IPS DF 6.9 (cell line): ENCODE measurements at regions not wholly inside any gene's neighbourhood (a gene's known extent, or its start where the extent isn't known, plus 50 kb on each side); places are given as distances from the start of the nearest gene placed in this dataset.

Experiments
- DNase-seq: peaks from one replicate; pipeline ENCODE4 v3.0.0-alpha.2; 2013; ENCODE audit warnings: low read depth, low spot score
- H3K27ac ChIP-seq: one replicate; pipeline ENCODE4 v1.5.1; 2013; ENCODE audit warnings: low read length, control low read depth
- H3K27me3 ChIP-seq: 2 replicates; pipeline ENCODE4 v1.6.1; 2013; ENCODE audit warnings: mild to moderate bottlenecking, low read length; ENCODE audit not compliant: control insufficient read depth, insufficient read depth
- H3K36me3 ChIP-seq: 2 replicates; pipeline ENCODE4 v1.6.1; 2013; ENCODE audit warnings: low read length; ENCODE audit not compliant: control insufficient read depth, insufficient read depth
- H3K4me1 ChIP-seq: 2 replicates; pipeline ENCODE4 v1.6.1; 2013; ENCODE audit warnings: low read length; ENCODE audit not compliant: control insufficient read depth, insufficient read depth
- H3K4me3 ChIP-seq: 2 replicates; pipeline ENCODE4 v1.5.1; 2013; ENCODE audit warnings: mild to moderate bottlenecking, low read length
- H3K9me3 ChIP-seq: 2 replicates; pipeline ENCODE4 v1.6.1; 2013; ENCODE audit warnings: low read length, inconsistent platforms; ENCODE audit not compliant: control insufficient read depth, insufficient read depth
- WGBS: extraction: QIAGEN DNeasy Blood & Tissue Kit; methylation state at CpG from one replicate; pipeline ENCODE4 v1.1.7; 2013; ENCODE audit warnings: mixed read lengths, missing lambda C conversion rate; ENCODE audit not compliant: insufficient read length, insufficient coverage; 5-methylcytosine and 5-hydroxymethylcytosine counted together

DNA sequence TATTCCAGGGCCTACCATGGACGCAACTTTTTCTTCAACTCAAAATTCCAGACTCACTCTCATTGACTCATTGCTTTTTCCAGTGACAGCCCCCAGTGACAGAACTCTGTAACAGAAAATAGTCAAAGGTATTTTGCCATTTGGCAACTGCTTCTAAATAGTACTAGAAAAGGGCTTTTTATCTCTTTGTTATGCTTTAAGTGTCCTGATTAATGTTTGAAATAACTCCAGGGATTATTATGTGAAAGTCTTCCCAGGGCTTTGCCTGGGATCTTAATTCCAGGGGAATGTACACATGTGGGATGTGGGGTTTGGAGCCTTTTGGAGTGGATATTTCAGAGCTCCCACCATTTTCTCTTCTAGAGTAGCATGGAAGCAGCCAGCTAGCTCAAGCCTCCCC is 198.8 kb downstream of the KCNS3 start:
- DNase-seq, result no peak
- Histone ChIP-seq H3K4me3 (no peak overlapping the region), H3K4me1 (no peaks in the 10 kb centered on the region), H3K27me3 (no peaks in the 10 kb centered on the region), H3K27ac (no peak overlapping the region), H3K36me3 (no peaks in the 10 kb centered on the region), H3K9me3 (no peaks in the 10 kb centered on the region)
- no CpG with 5 or more reads among the region's 1 CpG for WGBS

DNA sequence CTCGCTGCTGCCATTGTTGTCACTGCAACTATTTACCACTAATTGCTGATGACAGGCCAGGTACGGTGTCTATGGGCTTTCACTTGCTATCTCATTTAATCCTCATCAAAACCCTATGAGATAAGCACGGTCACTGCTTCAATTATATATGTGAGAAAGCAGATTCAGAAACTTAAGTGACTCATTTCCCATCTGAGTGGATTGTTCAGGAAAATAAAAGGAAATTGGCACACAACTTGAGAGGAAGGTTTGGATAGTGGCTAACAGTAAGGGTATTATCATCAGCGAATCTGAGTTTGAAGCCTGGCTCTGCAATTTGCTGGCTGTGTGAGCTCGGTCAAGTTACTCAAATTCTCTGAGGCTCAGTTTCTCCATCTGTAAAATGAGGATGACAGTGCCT is 196.0 kb downstream of the KCNS3 start:
- Histone ChIP-seq H3K4me3 (no peak overlapping the region), H3K27me3 (no peaks in the 10 kb centered on the region), H3K27ac (no peak overlapping the region), H3K4me1 (no peaks in the 10 kb centered on the region), H3K36me3 (no peaks in the 10 kb centered on the region), H3K9me3 (no peaks in the 10 kb centered on the region)
- no peak for DNase-seq
- WGBS, result no CpG with 5 or more reads among the region's 5 CpGs

DNA sequence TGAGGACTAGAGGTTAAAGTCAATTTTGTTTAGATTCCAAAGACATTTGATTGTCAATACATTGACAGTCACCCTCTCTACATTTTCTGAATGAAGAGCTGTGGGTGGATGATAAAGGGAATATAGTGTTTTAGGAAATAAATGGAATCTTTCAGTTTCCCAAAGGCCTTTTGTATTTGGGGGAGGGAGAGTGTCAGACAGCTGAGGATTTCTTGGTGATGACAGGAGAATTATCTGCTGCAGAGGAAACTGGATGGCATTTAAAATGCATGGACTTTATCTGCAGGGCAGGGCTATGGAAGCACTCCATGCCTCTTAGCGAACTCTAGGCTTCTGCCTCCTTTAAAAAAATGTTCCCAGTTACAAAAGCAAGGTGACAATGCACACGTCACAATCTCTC is 195.1 kb downstream of the KCNS3 start:
- DNase-seq, result no peak
- H3K4me1 ChIP-seq, result no peaks in the 10 kb centered on the region
- H3K36me3 ChIP-seq, result no peaks in the 10 kb centered on the region
- H3K27me3 ChIP-seq, result no peaks in the 10 kb centered on the region
- H3K27ac ChIP-seq, result no peak overlapping the region
- no peaks in the 10 kb centered on the region for H3K9me3 ChIP-seq
- no CpG with 5 or more reads among the region's 2 CpGs for WGBS
- H3K4me3 ChIP-seq, result no peak overlapping the region

- H3K27ac ChIP-seq, result no peak overlapping the region
- H3K4me3 ChIP-seq, result no peak overlapping the region
- DNase-seq, result no peak
- no peaks in the 10 kb centered on the region for H3K9me3 ChIP-seq
- no peaks in the 10 kb centered on the region for H3K27me3 ChIP-seq
- no peaks in the 10 kb centered on the region for H3K36me3 ChIP-seq
- H3K4me1 ChIP-seq, result no peaks in the 10 kb centered on the region
- WGBS, result no CpG with 5 or more reads among the region's 9 CpGs
Measured at GRCh38 chr2:18067588-18068384, 189.3 kb downstream of the KCNS3 start.

DNA sequence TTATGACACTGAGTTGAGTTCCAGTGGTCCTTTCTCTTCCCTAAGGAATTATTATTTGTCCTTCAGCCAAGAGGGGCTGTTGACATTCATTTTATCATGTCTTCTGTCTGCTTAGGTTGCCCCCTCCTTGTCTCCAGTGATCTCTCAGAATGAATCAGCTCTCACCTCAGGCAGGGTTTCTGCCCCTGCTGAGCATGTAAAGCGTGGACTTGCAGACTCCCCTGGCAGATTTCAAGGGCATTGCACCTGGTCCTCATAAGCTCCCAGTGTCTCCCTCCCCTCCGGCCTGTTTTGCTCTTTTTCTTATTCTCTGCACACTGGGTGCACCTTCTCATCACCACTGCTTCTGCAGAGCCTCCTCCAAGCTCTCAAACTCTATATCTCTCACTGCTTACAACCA is 188.4 kb downstream of the KCNS3 start:
- H3K9me3 ChIP-seq, result no peaks in the 10 kb centered on the region
- no CpG with 5 or more reads among the region's 2 CpGs for WGBS
- no peaks in the 10 kb centered on the region for H3K27me3 ChIP-seq
- no peaks in the 10 kb centered on the region for H3K4me1 ChIP-seq
- DNase-seq, result no peak
- no peak overlapping the region for H3K27ac ChIP-seq
- H3K36me3 ChIP-seq, result no peaks in the 10 kb centered on the region
- H3K4me3 ChIP-seq, result no peak overlapping the region

DNA sequence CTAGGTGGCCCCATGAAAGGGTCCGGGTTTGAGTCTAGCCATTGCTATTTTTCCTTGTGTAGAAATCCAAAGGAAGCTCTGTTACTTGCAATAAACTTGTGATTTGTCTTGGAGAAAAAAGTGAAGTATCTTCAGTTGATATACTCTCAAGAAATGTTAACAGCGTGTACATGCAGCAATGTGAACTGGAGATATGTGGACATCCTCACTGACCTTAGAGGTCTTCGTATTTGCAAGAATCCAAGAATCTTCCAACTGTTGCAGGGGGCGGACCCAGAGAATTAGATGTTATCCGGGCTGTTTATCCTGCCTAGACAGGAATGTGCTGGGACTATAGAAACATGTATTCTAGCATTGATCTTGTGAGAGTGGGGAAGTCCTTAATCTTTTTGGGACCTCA is 187.6 kb downstream of the KCNS3 start:
- no peaks in the 10 kb centered on the region for H3K4me1 ChIP-seq
- H3K4me3 ChIP-seq, result no peak overlapping the region
- no peaks in the 10 kb centered on the region for H3K36me3 ChIP-seq
- no peaks in the 10 kb centered on the region for H3K27me3 ChIP-seq
- no peaks in the 10 kb centered on the region for H3K9me3 ChIP-seq
- H3K27ac ChIP-seq, result no peak overlapping the region
- WGBS, result no CpG with 5 or more reads among the region's 5 CpGs
- no peak for DNase-seq

DNA sequence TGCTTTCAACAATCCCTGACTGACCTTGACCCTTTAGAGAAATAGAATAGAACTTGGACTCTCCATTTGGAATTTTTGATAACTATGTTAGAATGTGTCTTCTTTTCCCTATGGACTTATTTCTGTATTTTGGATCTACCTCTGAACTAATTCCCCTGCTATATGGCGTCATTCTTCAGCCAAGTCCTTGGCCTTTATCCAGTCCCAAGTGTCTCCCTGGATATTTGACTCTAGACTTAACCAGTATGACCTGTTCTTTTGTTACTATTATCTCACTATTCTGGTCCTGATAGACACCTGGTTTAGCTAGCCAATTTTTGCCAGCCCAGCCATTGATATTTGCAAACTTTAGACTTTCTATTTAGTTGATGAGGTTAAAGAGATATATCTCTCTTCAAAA is 186.8 kb downstream of the KCNS3 start:
- no CpG with 5 or more reads among the region's 1 CpG for WGBS
- no peak overlapping the region for H3K27ac ChIP-seq
- H3K27me3 ChIP-seq, result no peaks in the 10 kb centered on the region
- no peaks in the 10 kb centered on the region for H3K4me1 ChIP-seq
- no peak for DNase-seq
- H3K9me3 ChIP-seq, result no peaks in the 10 kb centered on the region
- H3K36me3 ChIP-seq, result no peaks in the 10 kb centered on the region
- H3K4me3 ChIP-seq, result no peak overlapping the region

GRCh38 chr2:18063826-18064470 is 185.5 kb downstream of the KCNS3 start:
- no CpG with 5 or more reads among the region's 4 CpGs for WGBS
- H3K9me3 ChIP-seq, result no peaks in the 10 kb centered on the region
- H3K27me3 ChIP-seq, result no peaks in the 10 kb centered on the region

GRCh38 chr2:18062892-18063291 is 184.4 kb downstream of the KCNS3 start:
- H3K4me3 ChIP-seq, result no peak overlapping the region
- no peak for DNase-seq
- H3K27me3 ChIP-seq, result no peaks in the 10 kb centered on the region
- no peaks in the 10 kb centered on the region for H3K9me3 ChIP-seq
- WGBS, result no CpG with 5 or more reads among the region's 5 CpGs
- H3K36me3 ChIP-seq, result no peaks in the 10 kb centered on the region
- H3K27ac ChIP-seq, result no peak overlapping the region
- H3K4me1 ChIP-seq, result no peaks in the 10 kb centered on the region

More at GRCh38 chr2:18063826-18064470, 185.5 kb downstream of the KCNS3 start:
- H3K4me3 ChIP-seq, result no peak overlapping the region
- DNase-seq, result no peak
- H3K4me1 ChIP-seq, result no peaks in the 10 kb centered on the region
- H3K27ac ChIP-seq, result no peak overlapping the region
- no peaks in the 10 kb centered on the region for H3K36me3 ChIP-seq

GRCh38 chr2:18061717-18062116 is 183.2 kb downstream of the KCNS3 start:
- Histone ChIP-seq H3K27ac (no peak overlapping the region), H3K27me3 (no peaks in the 10 kb centered on the region), H3K4me1 (no peaks in the 10 kb centered on the region), H3K36me3 (no peaks in the 10 kb centered on the region), H3K9me3 (no peaks in the 10 kb centered on the region), H3K4me3 (no peak overlapping the region)
- no peak for DNase-seq
- WGBS, result no CpG with 5 or more reads among the region's 1 CpG

DNA sequence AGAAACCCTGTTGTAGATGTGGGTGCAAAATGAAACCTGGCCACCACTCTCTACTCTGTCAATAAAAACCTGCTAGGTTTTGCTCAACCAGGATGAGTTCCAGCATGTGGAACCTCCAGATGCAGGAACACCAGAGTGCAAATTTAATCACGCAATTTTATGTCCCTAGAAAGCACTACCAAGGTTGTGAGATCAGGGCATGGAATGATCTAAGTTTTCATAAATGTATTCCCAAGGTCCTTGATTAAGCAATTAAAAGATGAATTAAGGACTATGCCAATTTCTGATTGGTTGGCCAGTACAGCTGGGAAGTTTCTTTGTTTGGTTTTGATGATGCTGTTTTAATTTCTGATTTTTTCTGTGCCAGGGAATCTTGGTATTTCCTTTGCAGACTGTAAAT is 179.2 kb downstream of the KCNS3 start:
- Histone ChIP-seq H3K27me3 (no peaks in the 10 kb centered on the region), H3K9me3 (no peaks in the 10 kb centered on the region), H3K4me3 (no peak overlapping the region), H3K27ac (no peak overlapping the region), H3K4me1 (no peaks in the 10 kb centered on the region), H3K36me3 (no peaks in the 10 kb centered on the region)
- DNase-seq, result no peak
- no CpG with 5 or more reads among the region's 1 CpG for WGBS
